A673 (cell line): ENCODE measurements at regions not wholly inside any gene's neighbourhood (a gene's known extent, or its start where the extent isn't known, plus 50 kb on each side); places are given as distances from the start of the nearest gene placed in this dataset.

Experiments used
- EZH2 ChIP-seq: fragments of 200-600 bp; sonication (generic); IDR thresholded peaks from 2 replicates; pipeline ENCODE4 v1.6.1; 2017; ENCODE audit warnings: borderline replicate concordance, low read depth, mild to moderate bottlenecking, mixed read lengths, antibody characterized with exemption, low read length; ENCODE audit not compliant: poor library complexity, severe bottlenecking
- TF ChIP-seq, protein P1 (sequence below): fragments of 300-800, 200-600 bp; sonication (generic); conservative IDR thresholded peaks from 2 replicates; pipeline ENCODE4 v1.5.1; 2017; ENCODE audit warnings: low read depth, mild to moderate bottlenecking, antibody characterized with exemption, low read length, moderate library complexity, mixed read lengths

DNA sequence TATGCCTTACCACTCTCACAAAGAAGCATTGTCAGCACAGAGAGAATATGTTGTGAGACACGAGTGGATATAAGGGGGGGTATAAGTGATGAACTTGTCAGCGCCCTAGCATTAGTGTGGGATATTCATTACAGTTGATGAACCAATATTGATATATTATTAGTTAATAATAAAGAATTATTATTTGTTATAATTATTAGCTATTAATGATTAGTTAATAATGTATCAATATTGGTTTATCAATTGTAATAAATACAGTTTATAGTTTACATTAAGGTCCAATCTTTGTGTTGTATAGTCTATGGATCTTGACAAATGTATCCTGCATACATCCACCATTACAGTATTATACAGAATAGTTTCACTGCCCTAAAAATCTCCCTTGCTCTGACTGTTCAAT lies 120.2 kb upstream of the NCAM2 start:
- TF ChIP-seq, protein P1, sequence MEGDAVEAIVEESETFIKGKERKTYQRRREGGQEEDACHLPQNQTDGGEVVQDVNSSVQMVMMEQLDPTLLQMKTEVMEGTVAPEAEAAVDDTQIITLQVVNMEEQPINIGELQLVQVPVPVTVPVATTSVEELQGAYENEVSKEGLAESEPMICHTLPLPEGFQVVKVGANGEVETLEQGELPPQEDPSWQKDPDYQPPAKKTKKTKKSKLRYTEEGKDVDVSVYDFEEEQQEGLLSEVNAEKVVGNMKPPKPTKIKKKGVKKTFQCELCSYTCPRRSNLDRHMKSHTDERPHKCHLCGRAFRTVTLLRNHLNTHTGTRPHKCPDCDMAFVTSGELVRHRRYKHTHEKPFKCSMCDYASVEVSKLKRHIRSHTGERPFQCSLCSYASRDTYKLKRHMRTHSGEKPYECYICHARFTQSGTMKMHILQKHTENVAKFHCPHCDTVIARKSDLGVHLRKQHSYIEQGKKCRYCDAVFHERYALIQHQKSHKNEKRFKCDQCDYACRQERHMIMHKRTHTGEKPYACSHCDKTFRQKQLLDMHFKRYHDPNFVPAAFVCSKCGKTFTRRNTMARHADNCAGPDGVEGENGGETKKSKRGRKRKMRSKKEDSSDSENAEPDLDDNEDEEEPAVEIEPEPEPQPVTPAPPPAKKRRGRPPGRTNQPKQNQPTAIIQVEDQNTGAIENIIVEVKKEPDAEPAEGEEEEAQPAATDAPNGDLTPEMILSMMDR = no peak
- TF ChIP-seq EZH2 = no peak
